PC-9 (cell line): ENCODE measurements at regions not wholly inside any gene's neighbourhood (a gene's known extent, or its start where the extent isn't known, plus 50 kb on each side); places are given as distances from the start of the nearest gene placed in this dataset.

Source experiments
- CTCF ChIP-seq: fragments of 200-600 bp; sonication (generic); conservative IDR thresholded peaks from 2 replicates; pipeline ENCODE4 v1.6.1; 2017; ENCODE audit warnings: mixed run types, antibody characterized with exemption, mild to moderate bottlenecking, moderate library complexity
- EZH2 ChIP-seq: fragments of 200-600 bp; sonication (generic); IDR thresholded peaks from 2 replicates; pipeline ENCODE4 v1.8.0; 2017; ENCODE audit warnings: antibody characterized with exemption, low read depth

- TF ChIP-seq EZH2 (no peak), CTCF (no peak)
Measured at GRCh38 chr14:85276161-85276978, 253.6 kb upstream of the FLRT2 start.
